ENCODE measurements at regions not wholly inside any gene's neighbourhood (a gene's known extent, or its start where the extent isn't known, plus 50 kb on each side); places are given as distances from the start of the nearest gene placed in this dataset.

DNA sequence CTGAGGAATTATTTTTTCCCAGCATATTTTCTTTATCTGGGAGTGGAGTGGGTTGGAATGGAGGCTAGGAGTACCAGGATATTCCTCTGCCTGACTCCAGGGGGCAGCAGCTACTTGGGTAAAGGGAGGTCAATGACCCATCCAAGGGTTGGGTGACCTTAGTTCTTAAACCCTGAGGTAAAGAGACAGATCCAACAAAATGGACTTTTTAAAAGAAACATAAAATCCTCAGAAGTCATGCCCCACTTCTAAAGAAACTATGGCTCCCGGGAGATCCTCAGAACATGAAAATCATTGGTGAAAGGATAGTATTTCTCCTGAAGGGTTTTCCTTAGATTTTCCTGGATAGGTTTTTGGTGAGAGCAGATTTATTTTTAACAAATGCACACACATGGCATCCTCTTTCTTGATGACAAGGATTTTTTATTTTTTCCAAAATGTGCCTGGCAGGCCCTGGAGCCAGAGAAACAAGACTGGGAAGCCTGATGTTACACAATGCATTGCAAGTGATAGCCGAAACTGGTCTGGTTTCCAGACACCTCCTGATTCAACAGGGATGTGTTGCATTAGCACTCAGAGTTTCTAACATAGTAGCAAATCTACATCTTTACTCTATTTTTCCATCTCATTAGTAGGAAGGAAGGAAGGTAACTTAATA, 240.9 kb upstream of the BTBD3 start:
- peaks cover 25% of the 10 kb centered on the region for H3K4me1 Mint-ChIP-seq
- peak; percentile 84 for TF ChIP-seq CTCF (IDR thresholded peaks at IDR 0.05)
- no peak for TF ChIP-seq MYBL2 (CRISPR knock-in tag; IDR thresholded peaks at IDR 0.05)
- ChIA-PET CTCF (interaction anchor here (0.6 to 2.2 kb wide), 19 partner anchors 18 to 1198 kb away, joined by 3 to 10 read pairs (median 4); no protein-coding TSS in a partner anchor), POLR2A (interaction anchor here (0.7 kb wide), 1 partner anchor 414 kb away, joined by 8 read pairs; no protein-coding TSS in a partner anchor)
- peaks cover 6% of the 10 kb centered on the region; the same call in 1 of the 2 replicates for H3K9me3 Mint-ChIP-seq
- H3K4me3 Mint-ChIP-seq: no peak overlapping the region
- DNase-seq (ENCODE audit: low spot score): peak; percentile 77
- no peak overlapping the region for H3K27ac Mint-ChIP-seq
- peak; percentile 97 for ATAC-seq
- H3K36me3 Mint-ChIP-seq: no peaks in the 10 kb centered on the region
- H3K27me3 Mint-ChIP-seq (ENCODE audit: low read depth): no peaks in the 10 kb centered on the region

DNA sequence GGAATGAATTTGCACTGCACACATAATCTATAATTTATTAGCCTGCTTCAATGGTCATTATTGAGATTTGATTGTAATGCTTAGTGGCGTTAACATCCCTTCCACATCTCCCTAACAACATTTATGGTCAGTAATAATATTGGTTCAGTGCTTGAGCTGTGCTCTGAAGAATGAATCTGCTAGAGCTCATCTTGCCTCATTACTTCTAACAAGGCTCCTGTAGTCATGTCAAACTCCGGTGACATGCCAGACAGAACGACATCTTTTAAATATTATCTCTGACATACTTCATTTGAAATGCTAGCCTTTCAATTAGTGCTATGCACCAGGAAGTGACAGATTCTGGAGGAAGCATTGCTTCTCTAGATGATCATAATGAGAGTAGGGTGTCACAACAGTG, 240.3 kb upstream of the BTBD3 start:
- ATAC-seq: no peak
- no peak overlapping the region for H3K4me3 Mint-ChIP-seq
- no peak for DNase-seq (ENCODE audit: low spot score)
- ChIA-PET POLR2A (interaction anchor here (0.7 kb wide), 1 partner anchor 413 kb away, joined by 8 read pairs; no protein-coding TSS in a partner anchor), CTCF (interaction anchor here (0.6 to 2.2 kb wide), 16 partner anchors 17 to 1198 kb away, joined by 3 to 10 read pairs (median 4); no protein-coding TSS in a partner anchor)
- TF ChIP-seq, protein P1, sequence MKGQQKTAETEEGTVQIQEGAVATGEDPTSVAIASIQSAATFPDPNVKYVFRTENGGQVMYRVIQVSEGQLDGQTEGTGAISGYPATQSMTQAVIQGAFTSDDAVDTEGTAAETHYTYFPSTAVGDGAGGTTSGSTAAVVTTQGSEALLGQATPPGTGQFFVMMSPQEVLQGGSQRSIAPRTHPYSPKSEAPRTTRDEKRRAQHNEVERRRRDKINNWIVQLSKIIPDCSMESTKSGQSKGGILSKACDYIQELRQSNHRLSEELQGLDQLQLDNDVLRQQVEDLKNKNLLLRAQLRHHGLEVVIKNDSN (CRISPR knock-in tag; IDR thresholded peaks at IDR 0.05): no peak
- no peak for TF ChIP-seq SOX15 (CRISPR knock-in tag; IDR thresholded peaks at IDR 0.05)
- no peak for TF ChIP-seq ESRRA (CRISPR knock-in tag; IDR thresholded peaks at IDR 0.05; ENCODE audit: borderline replicate concordance)
- H3K27ac Mint-ChIP-seq: no peak overlapping the region
- no peaks in the 10 kb centered on the region for H3K27me3 Mint-ChIP-seq (ENCODE audit: low read depth)
- peaks cover 27% of the 10 kb centered on the region for H3K4me1 Mint-ChIP-seq
- H3K9me3 Mint-ChIP-seq: peaks cover under 1% of the 10 kb centered on the region; the same call in 1 of the 2 replicates
- no peaks in the 10 kb centered on the region for H3K36me3 Mint-ChIP-seq

- Mint-ChIP-seq H3K9me3 (no peaks in the 10 kb centered on the region), H3K4me3 (no peak overlapping the region), H3K36me3 (no peaks in the 10 kb centered on the region), H3K27ac (no peak overlapping the region), H3K4me1 (peaks cover 27% of the 10 kb centered on the region), H3K27me3 (ENCODE audit: low read depth) (no peaks in the 10 kb centered on the region)
- TF ChIP-seq, protein P2, sequence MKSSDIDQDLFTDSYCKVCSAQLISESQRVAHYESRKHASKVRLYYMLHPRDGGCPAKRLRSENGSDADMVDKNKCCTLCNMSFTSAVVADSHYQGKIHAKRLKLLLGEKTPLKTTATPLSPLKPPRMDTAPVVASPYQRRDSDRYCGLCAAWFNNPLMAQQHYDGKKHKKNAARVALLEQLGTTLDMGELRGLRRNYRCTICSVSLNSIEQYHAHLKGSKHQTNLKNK (CRISPR knock-in tag; IDR thresholded peaks at IDR 0.05): no peak
- TF ChIP-seq KAT7 (CRISPR knock-in tag; IDR thresholded peaks at IDR 0.05; ENCODE audit: borderline replicate concordance) (no peak), FOXJ3 (CRISPR knock-in tag; IDR thresholded peaks at IDR 0.05; ENCODE audit: borderline replicate concordance) (no peak), CTCF (IDR thresholded peaks at IDR 0.05) (no peak), NFYB (CRISPR knock-in tag; conservative IDR thresholded peaks at IDR 0.05; ENCODE audit: low read depth) (no peak), PRDM15 (CRISPR knock-in tag; IDR thresholded peaks at IDR 0.05) (no peak), ZNF219 (CRISPR knock-in tag; IDR thresholded peaks at IDR 0.05; ENCODE audit: borderline replicate concordance) (no peak)
- TF ChIP-seq, protein P3, sequence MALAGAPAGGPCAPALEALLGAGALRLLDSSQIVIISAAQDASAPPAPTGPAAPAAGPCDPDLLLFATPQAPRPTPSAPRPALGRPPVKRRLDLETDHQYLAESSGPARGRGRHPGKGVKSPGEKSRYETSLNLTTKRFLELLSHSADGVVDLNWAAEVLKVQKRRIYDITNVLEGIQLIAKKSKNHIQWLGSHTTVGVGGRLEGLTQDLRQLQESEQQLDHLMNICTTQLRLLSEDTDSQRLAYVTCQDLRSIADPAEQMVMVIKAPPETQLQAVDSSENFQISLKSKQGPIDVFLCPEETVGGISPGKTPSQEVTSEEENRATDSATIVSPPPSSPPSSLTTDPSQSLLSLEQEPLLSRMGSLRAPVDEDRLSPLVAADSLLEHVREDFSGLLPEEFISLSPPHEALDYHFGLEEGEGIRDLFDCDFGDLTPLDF (CRISPR knock-in tag; IDR thresholded peaks at IDR 0.05): no peak
- no peak for DNase-seq (ENCODE audit: low spot score)
- no peak for ATAC-seq
- CTCF ChIA-PET: interaction anchor here (0.6 to 2.2 kb wide), 17 partner anchors 17 to 1197 kb away, joined by 3 to 10 read pairs (median 4); no protein-coding TSS in a partner anchor
- POLR2A ChIA-PET: interaction anchor here (0.7 kb wide), 1 partner anchor 413 kb away, joined by 8 read pairs; no protein-coding TSS in a partner anchor
These were observed 239.9 kb upstream of the BTBD3 start for GRCh38 chr20:11677836-11678235.
